HS-27A (cell line): ENCODE measurements at regions not wholly inside any gene's neighbourhood (a gene's known extent, or its start where the extent isn't known, plus 50 kb on each side); places are given as distances from the start of the nearest gene placed in this dataset.
"Not testable (repeated sequence)": the region's sequence is repeated elsewhere in the genome, so short reads cannot be mapped to it uniquely, and the experiment has no call there.

Source experiments
- DNase-seq: peaks from one replicate; pipeline ENCODE4 v3.0.0-alpha.2; 2012; ENCODE audit warnings: low read depth, missing footprints

GRCh38 chr5:136458481-136458880 lies 93.1 kb upstream of the TRPC7 start:
- DNase-seq, result no peak

- DNase-seq, result no peak
Observed at GRCh38 chr5:136457390-136458013, 92.2 kb upstream of the TRPC7 start.

- no peak for DNase-seq
Observed at GRCh38 chr5:136455409-136455808, 90.1 kb upstream of the TRPC7 start.

- no peak for DNase-seq
Observed at GRCh38 chr5:136453986-136454758, 88.8 kb upstream of the TRPC7 start.

GRCh38 chr5:136453199-136453598 lies 87.9 kb upstream of the TRPC7 start:
- no peak for DNase-seq

GRCh38 chr5:136447576-136447975 lies 82.2 kb upstream of the TRPC7 start:
- DNase-seq, result not testable (repeated sequence)

- no peak for DNase-seq
Observed at GRCh38 chr5:136446565-136446964, 81.2 kb upstream of the TRPC7 start.

- DNase-seq, result not testable (repeated sequence)
Observed at GRCh38 chr5:136444099-136444498, 78.8 kb upstream of the TRPC7 start.

GRCh38 chr5:136439367-136439766 lies 74.0 kb upstream of the TRPC7 start:
- DNase-seq, result no peak

GRCh38 chr5:136435946-136436543 lies 70.7 kb upstream of the TRPC7 start:
- no peak for DNase-seq

GRCh38 chr5:136434795-136435194 lies 69.5 kb upstream of the TRPC7 start:
- DNase-seq, result no peak

- no peak for DNase-seq
Observed at GRCh38 chr5:136432705-136433104, 67.4 kb upstream of the TRPC7 start.

- DNase-seq, result no peak
Observed at GRCh38 chr5:136430081-136430480, 64.7 kb upstream of the TRPC7 start.

- no peak for DNase-seq
Observed at GRCh38 chr5:136427426-136427825, 62.1 kb upstream of the TRPC7 start.

- DNase-seq, result no peak
Observed at GRCh38 chr5:136425921-136426320, 60.6 kb upstream of the TRPC7 start.

- DNase-seq, result peak; percentile 5
Observed at GRCh38 chr5:136424835-136425584, 59.7 kb upstream of the TRPC7 start.

- DNase-seq, result no peak
Observed at GRCh38 chr5:136423944-136424606, 58.7 kb upstream of the TRPC7 start.

- DNase-seq, result no peak
Observed at GRCh38 chr5:136420168-136420898, 55.0 kb upstream of the TRPC7 start.

- no peak for DNase-seq
Observed at GRCh38 chr5:136418301-136418700, 53.0 kb upstream of the TRPC7 start.
